HG02642 (cell line): ENCODE measurements at regions not wholly inside any gene's neighbourhood (a gene's known extent, or its start where the extent isn't known, plus 50 kb on each side); places are given as distances from the start of the nearest gene placed in this dataset.
"Not testable (repeated sequence)": the region's sequence is repeated elsewhere in the genome, so short reads cannot be mapped to it uniquely, and the experiment has no call there.

Source experiments
- ATAC-seq: cut with Tn5 transposase; IDR thresholded peaks from one replicate; pipeline ENCODE4 v1.9.1; 2021; ENCODE audit warnings: mild to moderate bottlenecking; ENCODE audit not compliant: unreplicated experiment, poor library complexity

GRCh38 chr20:55701467-55701866 is 303.9 kb downstream of the CBLN4 start:
- no peak for ATAC-seq

- ATAC-seq, result no peak
Observed at GRCh38 chr20:55696520-55696919, 308.8 kb downstream of the CBLN4 start.

GRCh38 chr20:55693641-55694040 is 311.7 kb downstream of the CBLN4 start:
- ATAC-seq, result no peak

GRCh38 chr20:55685841-55686240 is 319.5 kb downstream of the CBLN4 start:
- no peak for ATAC-seq

- ATAC-seq, result no peak
Observed at GRCh38 chr20:55685425-55685824, 319.9 kb downstream of the CBLN4 start.

GRCh38 chr20:55684578-55684977 is 320.7 kb downstream of the CBLN4 start:
- no peak for ATAC-seq

GRCh38 chr20:55678970-55679667 is 326.2 kb downstream of the CBLN4 start:
- no peak for ATAC-seq

GRCh38 chr20:55678126-55678525 is 327.2 kb downstream of the CBLN4 start:
- ATAC-seq, result no peak

- no peak for ATAC-seq
Observed at GRCh38 chr20:55677011-55677410, 328.3 kb downstream of the CBLN4 start.

GRCh38 chr20:55676097-55676496 is 329.2 kb downstream of the CBLN4 start:
- no peak for ATAC-seq

- ATAC-seq, result no peak
Observed at GRCh38 chr20:55668631-55669030, 336.7 kb downstream of the CBLN4 start.

GRCh38 chr20:55667955-55668354 is 337.4 kb downstream of the CBLN4 start:
- ATAC-seq, result no peak

GRCh38 chr20:55667024-55667423 is 338.3 kb downstream of the CBLN4 start:
- no peak for ATAC-seq

- no peak for ATAC-seq
Observed at GRCh38 chr20:55656231-55656775, 349.0 kb downstream of the CBLN4 start.

- no peak for ATAC-seq
Observed at GRCh38 chr20:55650657-55651360, 354.5 kb downstream of the CBLN4 start.

- no peak for ATAC-seq
Observed at GRCh38 chr20:55649254-55649653, 356.1 kb downstream of the CBLN4 start.

- ATAC-seq, result no peak
Observed at GRCh38 chr20:55646851-55647250, 358.5 kb downstream of the CBLN4 start.

- ATAC-seq, result no peak
Observed at GRCh38 chr20:55641497-55641896, 363.8 kb downstream of the CBLN4 start.

- ATAC-seq, result no peak
Observed at GRCh38 chr20:55635870-55636269, 369.4 kb downstream of the CBLN4 start.

- ATAC-seq, result no peak
Observed at GRCh38 chr20:55632592-55632991, 372.7 kb downstream of the CBLN4 start.

GRCh38 chr20:55629143-55629542 is 376.2 kb downstream of the CBLN4 start:
- ATAC-seq, result not testable (repeated sequence)

GRCh38 chr20:55626716-55627115 is 378.6 kb downstream of the CBLN4 start:
- no peak for ATAC-seq
